GM21515 (cell line): ENCODE measurements at regions not wholly inside any gene's neighbourhood (a gene's known extent, or its start where the extent isn't known, plus 50 kb on each side); places are given as distances from the start of the nearest gene placed in this dataset.

ENCODE experiments used
- ATAC-seq: cut with Tn5 transposase; IDR thresholded peaks from one replicate; pipeline ENCODE4 v1.9.1; 2021; ENCODE audit not compliant: unreplicated experiment

DNA sequence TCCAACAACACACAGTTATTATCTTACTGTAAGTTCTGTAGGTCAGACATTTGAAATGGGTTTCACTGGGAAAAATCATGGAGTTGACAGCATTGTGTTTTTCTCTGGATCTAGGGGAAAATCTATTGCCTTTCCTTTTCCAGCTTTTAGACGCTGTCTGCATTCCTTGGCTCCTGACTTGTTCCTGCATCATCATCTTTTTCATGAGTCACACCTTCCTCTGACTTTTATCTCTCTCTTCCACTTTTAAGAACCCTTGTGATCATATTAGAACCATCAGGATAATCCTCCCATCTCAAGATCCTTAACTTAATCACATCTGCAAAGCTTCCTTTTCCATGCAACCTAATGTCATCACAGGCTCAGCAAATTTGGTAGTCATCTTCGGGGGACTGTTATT lies 1454.8 kb downstream of the RPA4 start:
- no peak for ATAC-seq

DNA sequence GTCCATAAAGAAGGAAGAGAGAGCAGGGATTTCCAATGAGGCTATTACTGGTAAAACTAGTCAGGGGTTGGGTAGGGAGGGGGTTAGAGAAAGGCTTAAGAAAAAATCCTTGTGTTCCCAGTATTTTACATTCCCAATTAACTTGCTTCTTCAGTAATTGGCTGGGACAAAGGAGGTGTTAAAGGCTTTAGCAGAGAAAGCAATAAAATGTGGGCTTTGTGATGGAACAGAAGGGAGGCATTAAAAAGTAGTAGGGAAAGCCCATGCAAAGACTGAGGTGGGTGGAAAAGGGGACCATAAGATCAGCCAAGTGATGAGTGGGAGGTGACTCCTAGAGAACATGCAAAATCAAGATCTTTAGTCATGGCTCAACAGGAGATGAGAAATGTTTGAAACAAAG lies 1467.2 kb downstream of the RPA4 start:
- no peak for ATAC-seq

DNA sequence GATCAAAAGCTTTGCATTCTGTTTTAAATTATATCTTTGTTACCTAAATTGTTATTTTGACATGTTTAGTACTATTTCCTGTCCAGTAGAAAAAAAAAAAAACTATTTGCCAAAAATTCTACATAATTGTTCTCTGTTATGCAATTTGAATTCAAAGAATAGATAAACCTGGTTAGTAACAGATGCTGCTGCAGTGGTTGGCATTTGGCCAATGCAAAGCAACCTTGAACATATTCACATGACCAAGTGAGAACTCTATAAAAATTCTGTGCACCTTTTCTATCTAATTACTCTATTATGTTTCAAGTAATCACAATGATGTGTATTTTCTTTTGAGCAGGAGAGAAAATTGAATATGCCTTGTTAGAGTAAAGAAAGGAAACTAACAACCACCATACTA lies 1473.4 kb downstream of the RPA4 start:
- ATAC-seq, result no peak

DNA sequence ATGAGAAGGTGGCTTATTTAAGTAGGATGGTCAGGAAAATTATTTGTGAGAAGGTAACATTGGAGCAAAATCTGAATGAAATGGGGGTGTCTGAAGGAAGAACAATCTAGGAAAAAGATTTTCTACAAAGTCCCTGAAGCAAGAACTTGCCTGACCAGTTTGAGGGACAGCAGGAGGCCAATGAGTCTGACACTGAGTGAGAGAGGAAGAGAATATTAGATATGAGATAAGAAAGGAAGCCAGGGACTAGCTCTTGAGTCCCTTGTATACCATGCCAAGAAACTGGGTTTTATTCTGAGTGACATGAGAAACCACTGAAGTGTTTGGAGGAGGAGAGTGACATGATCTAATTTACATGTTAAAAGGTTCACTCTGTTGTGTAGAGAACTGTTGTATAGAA lies 1478.9 kb downstream of the RPA4 start:
- no peak for ATAC-seq

DNA sequence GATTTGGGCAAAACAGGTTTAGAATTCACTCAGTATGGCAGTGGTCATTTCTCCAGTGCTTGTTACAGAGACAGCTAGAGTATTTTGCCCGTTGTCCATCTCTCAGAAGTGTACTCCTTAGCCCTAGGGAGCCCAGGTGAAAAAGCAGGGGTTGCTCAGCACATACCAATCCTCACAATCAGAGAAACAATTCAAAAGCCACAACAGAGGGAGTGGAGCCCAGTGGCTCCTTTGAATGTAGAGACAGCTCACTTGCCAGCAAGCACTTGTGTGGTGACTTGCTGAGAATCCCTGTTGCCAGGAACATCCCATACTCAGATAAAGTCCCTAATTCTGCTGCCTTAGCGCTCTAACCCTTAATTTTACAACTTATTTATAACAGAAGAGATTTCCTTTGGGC lies 1488.3 kb downstream of the RPA4 start:
- no peak for ATAC-seq

DNA sequence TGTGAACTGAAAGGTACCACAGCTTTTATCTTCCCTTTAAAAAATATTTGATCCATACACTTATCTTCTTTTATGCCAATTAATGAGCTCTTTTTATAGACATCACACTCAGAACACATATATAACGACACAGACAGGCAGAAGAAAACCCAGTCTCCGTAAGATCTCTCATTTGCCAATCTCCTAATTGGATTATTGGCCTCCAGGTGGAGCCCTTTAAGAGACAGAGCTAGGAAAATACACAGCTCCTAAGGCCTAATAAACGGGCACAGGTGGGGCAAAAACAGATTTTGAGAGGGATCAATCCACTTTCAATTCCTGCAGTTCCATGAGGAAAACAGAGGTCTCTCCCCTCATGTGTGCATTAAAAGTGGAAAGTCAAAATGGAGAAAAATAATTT lies 1495.4 kb downstream of the RPA4 start:
- no peak for ATAC-seq

DNA sequence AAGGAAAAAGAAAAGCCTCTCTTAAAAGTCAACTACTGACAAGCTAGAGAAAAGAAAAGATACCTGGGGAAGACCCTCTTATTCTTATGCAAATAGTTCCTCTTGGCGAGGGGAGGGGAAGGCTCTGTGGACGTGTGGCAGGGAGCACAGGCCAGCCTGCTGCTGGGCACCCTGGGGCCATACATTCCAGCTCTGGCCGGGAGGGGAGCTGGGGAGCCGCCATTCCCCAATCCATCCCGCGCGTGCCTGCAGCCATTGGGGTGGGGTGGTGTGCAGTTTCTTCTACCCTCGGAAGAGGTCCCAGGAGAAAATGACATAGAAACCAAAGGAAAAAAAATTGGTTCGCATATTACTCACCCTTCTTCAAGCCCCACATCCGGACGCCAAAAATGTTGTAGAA lies 1496.4 kb downstream of the RPA4 start:
- no peak for ATAC-seq

DNA sequence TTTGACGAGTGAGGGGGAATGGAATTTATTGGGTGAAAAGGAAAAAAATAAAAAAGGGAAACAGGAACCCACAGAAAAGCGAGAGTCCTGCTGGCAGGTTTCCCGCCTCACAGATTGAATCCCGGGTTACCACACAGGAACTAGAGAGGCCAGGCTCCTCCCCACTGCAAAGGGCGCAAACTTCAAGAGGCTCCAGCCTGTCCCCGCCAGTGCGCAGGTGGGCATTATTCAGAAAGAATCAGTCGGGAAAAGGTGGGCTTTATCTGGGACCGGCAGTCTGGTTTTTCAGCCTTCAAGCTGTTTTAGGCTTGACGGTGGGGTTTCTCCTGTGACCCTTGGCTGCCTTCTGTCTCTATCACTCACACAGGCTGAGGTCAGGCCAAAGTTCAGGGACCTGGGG lies 1496.8 kb downstream of the RPA4 start:
- no peak for ATAC-seq

DNA sequence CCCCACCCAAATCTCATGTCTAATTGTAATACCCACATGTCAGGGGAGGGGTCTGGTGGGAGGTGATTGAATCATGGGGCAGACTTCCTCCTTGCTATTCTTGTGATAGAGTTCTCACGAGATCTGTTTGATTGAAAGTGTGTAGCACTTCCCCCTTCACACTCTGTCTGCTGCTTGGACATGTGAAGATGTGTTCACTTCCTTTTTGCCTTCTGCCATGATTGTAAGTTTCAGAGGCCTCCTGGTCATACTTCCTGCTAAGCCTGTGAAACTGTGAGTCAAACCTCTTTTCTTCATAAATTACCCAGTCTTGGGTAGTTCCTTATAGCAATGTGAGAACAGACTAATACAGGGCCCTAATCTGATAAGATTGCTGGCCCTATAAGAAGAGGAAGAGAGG lies 1514.8 kb downstream of the RPA4 start:
- no peak for ATAC-seq

DNA sequence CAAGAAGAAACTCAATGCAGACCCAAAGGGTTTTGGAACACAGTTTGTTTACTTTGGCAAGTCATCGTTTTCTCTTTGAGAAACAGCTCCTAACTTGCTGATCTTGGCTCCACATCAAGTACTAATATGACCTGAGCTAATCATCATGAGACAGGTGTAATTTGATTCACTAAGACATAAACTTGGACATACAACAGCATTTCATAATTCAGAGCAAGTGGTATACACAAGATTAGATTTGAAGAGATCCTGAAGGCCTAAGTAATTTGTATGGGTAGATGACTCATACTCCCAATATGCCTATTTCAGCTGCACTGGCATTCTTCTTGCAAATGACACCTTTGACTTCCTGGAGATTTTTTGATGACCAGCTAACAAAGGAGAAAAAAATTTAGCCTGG lies 1521.7 kb downstream of the RPA4 start:
- no peak for ATAC-seq

DNA sequence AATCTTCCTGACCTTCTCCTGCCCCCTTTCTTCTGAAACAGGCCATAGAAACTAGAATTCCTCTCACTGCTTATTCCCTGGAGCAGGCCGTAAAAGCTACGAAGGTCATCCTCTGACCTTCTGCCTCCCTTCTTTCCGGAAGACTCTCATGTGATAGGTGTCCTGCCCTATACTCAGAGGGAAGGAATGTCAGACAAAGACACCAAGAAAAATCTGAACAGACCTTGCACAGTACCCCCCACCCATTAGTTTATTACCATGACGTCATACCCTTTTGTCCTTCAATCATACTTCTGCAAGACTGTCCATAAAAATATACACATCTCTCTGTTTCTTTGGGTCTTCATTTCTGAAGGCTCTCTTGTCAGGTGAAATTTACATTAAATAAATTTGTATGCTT lies 1523.9 kb downstream of the RPA4 start:
- no peak for ATAC-seq

DNA sequence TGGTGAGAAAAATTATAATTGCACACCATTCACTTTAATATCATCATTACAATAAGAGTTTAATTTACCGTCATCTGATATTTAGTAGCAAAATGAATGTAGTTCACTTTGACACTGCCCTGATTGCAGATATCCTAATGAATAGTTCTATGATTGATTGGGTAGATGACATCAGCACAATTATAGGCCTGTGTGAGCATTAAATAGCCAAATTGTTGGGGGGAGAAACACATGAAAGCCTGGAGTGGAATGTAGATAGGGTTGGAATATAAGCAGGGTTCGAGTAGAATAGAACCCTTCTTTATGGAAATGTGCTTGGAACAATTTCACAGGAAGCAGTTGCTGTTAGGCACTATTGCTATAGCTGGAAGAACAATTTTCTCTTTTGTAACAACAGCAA lies 1526.2 kb downstream of the RPA4 start:
- no peak for ATAC-seq

DNA sequence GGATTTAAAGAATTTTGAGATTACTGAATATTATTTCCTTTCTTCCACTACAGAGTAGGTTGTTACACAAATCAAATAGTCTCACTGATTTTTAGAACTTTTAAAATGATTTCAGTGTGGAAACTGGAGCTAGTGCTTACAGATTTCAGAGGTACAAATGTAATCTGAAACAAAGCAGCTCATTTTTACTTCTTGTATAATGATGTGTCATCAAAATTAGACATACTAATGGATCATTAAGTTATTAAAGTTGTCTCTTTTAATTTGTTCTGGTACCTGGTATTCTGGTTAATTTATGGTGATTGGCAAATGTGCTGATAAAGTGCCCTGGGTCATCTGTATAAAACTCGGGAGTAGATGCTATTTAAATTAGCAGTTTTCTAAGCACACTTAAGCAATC lies 1528.3 kb downstream of the RPA4 start:
- no peak for ATAC-seq

DNA sequence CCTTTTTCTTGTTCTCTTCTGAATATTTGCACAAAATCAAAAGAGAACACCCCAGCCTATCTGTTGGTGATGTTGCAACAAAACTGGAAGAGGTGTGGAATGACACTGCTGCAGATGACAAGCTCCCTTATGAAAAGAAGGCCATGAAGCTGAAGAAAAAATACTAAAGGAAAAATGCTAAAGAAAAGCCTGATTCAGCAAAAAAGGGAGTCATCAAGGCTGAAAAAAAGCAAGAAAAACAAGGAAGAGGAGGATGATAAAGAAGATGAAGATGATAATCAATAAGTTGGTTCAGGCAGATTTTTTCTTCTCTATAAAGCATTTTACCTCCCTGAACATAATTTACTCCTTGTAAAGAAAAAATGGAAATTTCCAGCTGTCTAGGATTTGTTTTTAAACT lies 1538.8 kb downstream of the RPA4 start:
- ATAC-seq, result no peak

DNA sequence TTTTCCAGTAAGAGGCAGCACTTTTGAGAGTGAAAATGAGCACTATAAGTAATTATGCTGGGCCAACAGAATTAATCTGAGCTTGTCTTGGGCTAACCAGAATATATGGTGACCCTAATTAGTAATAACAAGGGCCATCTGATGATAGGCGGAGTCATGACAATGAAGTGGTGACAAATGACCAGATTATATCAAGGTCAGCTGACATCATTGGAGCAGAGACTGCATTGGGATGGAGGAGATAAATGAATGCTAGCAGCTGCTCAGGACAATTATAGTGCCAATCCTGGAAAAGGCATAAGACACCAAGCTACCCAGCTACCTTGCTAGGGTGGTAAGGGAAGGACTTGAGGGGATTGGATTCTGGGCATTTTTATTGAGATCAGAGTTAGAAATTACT lies 1548.7 kb downstream of the RPA4 start:
- ATAC-seq, result no peak

DNA sequence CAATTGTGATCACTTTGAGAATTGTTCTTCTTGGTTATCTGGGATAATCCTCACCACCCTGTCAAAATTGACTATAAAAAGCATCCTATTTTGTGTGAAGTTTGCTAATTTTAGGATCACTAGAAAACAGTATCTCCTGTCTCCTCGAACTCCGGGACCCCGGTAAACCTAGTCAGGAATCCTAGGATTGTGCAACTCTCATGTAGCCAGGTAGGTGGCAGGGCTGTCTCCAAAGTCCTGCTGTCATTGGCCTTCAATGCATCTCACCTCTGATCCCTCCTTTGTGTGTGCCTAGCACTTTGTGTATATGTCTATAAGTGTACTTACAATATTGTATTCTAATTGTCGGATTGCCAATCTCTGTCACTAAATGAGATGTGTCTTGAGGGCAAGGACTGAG lies 1564.8 kb downstream of the RPA4 start:
- no peak for ATAC-seq

DNA sequence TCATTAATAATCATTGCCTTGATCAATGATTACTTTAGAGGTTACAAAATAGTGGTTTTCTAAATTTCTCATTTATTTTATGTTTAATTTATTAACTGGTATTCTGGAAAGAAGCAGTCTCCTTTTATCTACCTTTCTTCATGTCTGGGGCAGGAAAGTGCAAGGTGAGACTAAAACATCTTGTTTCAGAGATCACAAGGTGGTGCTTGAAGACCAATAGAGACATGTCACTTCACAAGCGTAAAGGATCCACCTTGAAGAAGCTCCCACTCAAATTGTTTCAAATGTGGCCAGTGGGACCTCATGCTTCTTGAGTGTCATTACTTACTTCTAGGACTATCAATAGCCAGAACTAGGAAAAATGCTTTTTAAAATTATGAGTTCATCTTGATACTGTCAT lies 1568.7 kb downstream of the RPA4 start:
- no peak for ATAC-seq

DNA sequence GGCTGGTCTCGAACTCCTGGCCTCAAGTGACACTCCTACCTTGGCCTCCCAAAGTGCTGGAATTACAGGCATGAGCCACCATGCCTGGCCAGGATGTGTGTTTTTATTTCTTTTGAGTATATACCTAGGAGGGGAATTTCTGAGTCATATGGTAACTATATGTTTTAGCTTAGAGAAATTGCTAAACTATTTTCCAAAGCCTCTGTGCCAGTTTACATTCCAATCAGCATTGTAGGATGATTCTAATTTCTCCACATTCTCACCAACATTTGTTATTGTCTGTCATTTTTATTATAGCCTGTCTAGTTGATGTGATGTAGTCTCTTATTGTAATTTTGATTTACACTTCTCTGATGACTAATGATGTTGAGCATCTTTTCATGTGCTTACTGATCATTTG lies 1576.0 kb downstream of the RPA4 start:
- no peak for ATAC-seq

DNA sequence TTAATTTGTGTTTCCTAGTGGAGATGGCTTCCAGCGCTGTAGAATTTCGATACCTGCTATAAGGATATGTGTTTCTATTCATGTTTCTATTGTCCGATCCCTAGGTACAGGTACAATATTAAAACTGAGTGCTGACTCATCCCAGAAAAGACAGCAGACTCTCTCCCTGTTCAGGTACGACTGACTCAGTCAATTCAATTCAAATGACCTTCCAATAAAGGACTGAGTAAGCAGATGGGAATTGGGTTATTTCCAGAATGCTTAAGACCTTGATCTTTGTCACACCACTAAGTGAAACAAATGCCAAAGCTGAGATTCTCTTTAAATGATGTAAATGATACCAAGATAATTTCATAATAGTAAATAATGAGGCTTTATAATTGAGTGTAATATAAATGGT lies 1596.9 kb downstream of the RPA4 start:
- no peak for ATAC-seq

DNA sequence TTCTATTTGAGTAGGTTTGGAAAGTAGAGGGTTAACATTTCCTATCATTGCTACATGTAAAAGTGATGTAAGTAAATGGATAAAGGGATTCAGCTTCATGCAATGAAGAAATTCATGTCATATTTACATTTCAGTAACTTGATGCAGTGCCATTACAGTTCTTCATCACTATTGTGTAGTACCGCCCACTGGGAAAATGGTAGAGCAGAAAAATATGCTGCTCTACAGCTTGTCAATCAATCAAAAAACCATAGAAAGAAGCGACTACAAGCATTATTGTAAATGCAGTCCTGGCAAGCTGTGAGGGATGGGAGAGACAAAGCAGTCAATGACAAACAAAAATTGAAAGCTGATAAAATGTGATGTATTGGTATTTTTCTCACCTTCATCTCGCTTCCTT lies 1597.9 kb downstream of the RPA4 start:
- no peak for ATAC-seq

DNA sequence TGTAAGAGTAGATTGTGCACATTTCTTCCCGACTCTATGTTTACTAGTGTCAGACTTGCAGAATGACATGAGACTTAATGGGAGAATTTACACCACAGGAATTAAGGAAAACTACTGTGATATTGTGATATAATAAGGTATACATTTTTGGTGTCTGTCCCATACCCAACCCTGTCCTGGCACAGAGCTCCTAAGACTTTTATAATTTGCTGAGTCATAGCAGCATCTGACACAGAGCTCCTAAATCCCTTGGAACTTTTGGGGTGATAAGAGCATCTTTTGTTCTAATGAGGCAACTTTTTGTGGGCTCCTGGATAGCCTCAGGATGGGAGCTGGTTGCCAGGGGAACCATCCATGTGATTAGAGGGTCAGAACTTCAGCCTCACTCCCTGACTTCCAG lies 1607.0 kb downstream of the RPA4 start:
- ATAC-seq, result no peak

DNA sequence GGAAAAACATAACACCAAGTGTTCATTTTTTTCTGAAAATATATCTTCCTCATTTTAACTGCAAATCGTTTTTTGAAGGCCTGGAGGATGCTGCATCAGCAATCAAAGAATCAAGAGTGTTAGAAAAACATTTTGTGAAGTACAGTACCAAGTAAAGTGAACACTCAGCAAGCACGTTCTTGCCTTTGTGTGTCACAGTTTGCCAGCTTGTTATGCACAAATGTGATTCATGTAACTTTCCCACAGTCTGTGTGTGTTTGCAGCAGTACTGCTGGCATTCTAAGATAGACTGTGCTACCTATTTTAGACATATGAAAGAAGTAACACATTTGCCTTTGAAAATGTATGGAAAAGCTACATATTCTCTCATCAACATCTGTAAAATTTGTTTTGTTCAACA lies 1617.7 kb downstream of the RPA4 start:
- no peak for ATAC-seq

DNA sequence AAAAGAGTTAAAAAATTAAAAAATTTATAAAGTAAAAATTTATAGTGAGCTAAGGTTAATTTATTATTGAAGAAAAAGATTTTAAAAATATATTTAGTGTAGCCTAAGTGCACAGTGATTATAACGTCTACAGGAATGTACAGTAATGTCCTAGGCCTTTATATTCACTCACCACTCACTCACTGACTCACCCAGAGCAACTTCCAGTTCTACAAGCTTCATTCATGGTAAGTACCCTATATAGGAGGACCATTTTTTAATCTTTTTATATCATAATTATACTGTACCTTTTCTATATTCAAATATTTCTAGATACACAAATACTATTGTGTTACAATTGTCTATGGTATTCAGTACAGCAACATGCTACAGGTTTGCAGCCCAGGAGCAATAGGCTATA lies 1623.2 kb downstream of the RPA4 start:
- ATAC-seq, result no peak

DNA sequence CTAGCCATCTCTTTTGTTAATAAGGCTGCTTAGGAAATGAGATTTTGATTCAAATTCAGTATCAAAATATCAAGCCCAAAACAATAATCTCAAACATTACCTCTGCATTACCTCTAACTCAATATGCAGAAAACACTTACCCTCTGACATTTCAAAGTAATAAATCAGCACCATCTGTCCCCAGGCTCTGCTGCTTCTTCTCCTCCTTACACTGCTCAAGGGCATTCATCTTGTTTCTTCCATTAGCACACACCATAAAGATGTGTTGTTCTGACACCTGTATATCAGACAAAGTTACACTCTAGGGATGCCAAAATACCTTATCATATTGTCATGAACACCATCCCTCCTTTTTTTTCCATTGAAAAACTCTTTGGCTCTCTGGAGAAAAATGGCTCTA lies 1630.3 kb downstream of the RPA4 start:
- ATAC-seq, result no peak
